GM20431 (cell line): ENCODE measurements at regions not wholly inside any gene's neighbourhood (a gene's known extent, or its start where the extent isn't known, plus 50 kb on each side); places are given as distances from the start of the nearest gene placed in this dataset.
"Not testable (repeated sequence)": the region's sequence is repeated elsewhere in the genome, so short reads cannot be mapped to it uniquely, and the experiment has no call there.

ENCODE experiments used
- in situ Hi-C: fragments of 300-500 bp; cut with MseI, MboI; formaldehyde crosslinking; loops from one replicate; pipeline ENCODE4 v1.15.0; 2020; ENCODE audit warnings: low sequenced_read_pairs; ENCODE audit not compliant: unreplicated experiment

DNA sequence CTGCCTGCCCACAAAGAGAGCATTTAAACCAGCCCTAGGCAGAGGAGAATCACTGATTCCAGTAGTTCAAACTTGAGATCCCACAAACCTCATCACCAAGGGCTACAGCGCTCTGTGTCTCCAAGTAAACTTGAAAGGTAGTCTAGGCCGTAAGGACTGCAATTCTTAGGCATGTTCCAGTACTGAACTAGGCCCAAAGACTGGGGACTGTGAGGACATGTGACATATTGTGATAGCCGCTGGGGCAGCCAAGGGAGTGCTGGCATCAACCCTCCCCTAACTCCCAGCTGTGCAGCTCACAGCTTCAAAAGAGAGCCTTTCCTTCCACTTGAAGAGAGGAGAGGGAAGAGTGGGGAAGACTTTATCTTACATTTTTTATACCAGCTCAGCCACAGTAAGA is 291.0 kb upstream of the PRR16 start:
- in situ Hi-C loops, result no loop called here

GRCh38 chr5:120174089-120174488 is 290.0 kb upstream of the PRR16 start:
- in situ Hi-C loops, result no loop called here

DNA sequence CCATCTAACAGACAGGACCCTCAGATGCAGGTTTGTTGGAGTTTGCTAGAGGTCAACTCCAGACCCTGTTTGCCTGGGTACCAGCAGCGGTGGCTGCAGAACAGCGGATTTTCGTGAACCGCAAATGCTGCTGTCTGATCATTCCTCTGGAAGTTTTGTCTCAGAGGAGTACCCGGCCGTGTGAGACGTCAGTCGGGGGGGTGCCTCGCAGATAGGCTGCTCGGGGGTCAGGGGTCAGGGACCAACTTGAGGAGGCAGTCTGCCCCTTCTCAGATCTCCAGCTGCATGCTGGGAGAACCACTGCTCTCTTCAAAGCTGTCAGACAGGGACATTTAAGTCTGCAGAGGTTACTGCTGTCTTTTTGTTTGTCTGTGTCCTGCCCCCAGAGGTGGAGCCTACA is 282.9 kb upstream of the PRR16 start:
- in situ Hi-C loops, result not testable (repeated sequence)

DNA sequence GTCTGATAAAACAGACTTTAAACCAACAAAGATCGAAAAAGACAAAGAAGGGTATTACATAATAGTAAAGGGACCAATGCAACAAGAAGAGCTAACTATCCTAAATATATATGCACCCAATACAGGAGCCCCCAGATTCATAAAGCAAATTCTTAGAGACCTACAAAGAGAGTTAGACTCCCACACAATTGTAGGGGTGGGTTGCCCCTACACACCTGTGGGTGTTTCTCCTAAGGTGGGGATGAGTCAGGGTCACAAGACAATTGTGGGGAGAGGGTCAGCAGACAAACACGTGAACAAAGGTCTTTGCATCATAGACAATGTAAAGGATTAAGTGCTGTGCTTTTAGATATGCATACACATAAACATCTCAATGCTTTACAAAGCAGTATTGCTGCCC is 269.4 kb upstream of the PRR16 start:
- in situ Hi-C loops, result not testable (repeated sequence)

DNA sequence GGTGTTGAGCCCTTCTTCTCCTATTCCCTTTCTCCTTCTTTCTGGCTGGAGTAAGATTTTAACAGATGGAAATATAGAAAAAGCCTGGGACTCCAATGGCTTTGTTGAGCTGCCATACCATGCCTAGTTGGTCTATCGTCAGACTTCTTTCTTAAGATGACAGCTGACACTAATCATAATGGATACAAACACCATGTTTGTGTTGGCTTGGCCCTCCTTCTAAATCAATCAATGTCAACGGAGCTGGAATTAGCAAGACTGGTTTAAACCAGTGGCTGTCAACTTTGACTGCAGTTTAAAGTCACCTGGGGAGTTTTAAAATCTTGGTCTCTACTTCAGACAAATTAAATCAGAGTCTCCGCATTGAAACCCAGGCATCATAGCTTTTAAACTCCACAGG is 264.5 kb upstream of the PRR16 start:
- in situ Hi-C loops, result no loop called here

DNA sequence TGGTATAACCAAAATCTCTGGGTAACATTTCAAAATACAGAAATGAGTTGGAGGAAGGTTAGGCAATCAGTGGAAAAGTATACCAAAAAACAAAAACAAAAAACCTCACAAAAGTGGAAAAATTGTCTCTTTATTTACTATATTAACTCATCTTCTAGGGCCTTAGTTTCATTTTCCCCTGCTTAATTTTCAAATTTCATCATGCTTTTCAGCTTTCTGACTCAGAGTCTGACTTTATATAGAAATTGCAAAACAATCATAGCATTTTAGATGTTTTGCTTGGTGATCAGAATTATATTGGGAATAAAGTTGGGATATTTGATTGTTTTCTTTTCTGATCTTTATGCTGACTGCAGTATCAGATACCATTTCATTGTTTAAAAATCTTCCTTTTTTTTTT is 257.0 kb upstream of the PRR16 start:
- in situ Hi-C loops, result no loop called here

GRCh38 chr5:120217001-120217400 is 247.1 kb upstream of the PRR16 start:
- in situ Hi-C loops, result no loop called here

- in situ Hi-C loops, result no loop called here
These were observed 244.1 kb upstream of the PRR16 start for GRCh38 chr5:120219988-120220387.

DNA sequence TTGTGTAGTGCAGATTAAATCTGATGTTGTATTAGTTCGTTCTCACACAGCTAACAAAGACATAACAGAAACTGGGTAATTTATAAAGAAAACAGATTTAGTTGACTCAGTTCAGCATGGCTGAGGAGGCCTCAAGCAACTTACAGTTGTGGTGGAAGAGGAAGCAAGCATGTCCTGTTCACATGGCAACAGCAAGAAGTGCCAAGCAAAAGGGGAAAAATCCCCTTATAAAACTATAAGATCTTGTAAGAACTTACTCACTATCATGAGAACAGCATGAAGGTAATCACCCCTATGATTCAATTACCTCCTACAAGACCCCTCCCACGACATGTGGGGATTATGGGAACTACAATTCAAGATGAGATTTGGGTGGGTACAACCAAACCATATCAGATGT is 238.6 kb upstream of the PRR16 start:
- in situ Hi-C loops, result no loop called here

DNA sequence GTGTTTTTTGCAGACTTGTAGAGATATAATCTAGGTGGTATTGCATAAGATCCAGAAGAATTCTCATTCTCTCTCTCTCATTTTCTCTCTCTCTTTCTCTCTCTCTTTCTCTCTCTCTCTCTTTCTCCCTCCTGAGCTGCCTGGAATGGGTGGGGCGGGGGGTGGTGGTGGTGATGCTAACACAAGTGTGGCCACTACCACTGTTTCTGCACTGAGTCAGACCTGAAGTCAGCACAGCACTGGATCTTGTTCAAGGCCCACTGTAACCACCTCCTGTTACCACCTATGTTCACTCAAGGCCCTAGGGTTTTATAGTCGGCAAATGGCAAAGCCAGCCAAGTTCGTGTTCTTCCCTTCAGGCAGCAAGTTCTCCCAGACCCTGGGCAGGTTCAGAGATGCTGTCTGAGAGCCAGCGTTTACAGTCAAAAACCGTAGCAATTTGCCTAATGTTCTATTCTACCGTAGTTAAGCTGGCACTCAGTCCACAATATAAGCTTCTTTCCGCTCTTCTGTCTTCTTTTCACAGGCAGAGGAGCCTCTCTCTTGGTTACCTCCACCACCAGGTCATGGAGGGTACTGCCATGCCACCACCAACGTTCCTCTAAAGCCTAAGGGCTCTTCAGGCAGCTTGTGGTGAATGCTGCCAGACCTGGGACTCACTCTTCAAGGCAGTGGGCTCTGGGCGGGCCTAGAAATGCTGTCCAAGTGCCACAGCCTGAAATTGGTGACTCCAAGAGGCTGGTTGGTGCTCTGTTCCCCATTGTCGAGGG is 235.7 kb upstream of the PRR16 start:
- in situ Hi-C loops, result no loop called here

- in situ Hi-C loops, result no loop called here
These were observed 235.1 kb upstream of the PRR16 start for GRCh38 chr5:120229036-120229435.

- in situ Hi-C loops, result no loop called here
These were observed 232.5 kb upstream of the PRR16 start for GRCh38 chr5:120231563-120231962.

DNA sequence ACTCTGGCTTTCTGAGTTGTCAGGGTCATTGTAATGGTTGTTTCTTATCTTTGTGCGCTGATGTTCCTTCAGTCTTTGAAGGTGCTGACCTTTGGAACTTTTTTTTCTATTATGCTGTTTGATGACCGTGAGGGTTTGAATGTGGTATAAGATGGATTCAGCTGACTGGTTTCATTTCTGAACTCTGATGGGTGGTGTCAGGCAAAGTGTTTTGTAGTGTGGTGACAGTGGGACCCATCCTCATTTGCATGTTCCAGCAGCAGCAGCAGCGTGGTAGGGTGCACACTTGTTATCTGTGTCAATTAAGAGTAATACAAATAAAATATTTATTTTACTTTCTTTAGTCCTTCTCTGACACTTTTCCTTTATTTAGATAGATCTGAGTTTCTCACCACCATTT is 227.7 kb upstream of the PRR16 start:
- in situ Hi-C loops, result no loop called here

- in situ Hi-C loops, result no loop called here
These were observed 225.0 kb upstream of the PRR16 start for GRCh38 chr5:120239086-120239485.

DNA sequence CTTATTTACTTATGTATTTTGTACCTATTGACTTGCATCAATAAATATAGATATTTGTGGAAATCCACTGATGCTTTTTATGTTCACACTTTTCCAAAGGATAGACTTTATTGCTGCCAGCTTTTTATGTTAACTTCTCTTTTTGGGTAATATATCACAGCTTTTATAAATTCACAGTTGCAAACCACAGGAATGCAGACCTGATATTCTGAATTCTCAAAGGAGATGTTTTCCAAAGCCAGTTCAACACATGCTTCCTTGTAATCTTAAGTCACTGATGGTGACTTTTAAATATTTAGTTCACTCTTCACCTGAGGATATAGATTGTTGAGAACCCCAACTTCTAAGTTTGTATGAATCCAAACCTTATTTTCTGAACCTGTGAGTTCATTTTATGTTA is 223.4 kb upstream of the PRR16 start:
- in situ Hi-C loops, result no loop called here

DNA sequence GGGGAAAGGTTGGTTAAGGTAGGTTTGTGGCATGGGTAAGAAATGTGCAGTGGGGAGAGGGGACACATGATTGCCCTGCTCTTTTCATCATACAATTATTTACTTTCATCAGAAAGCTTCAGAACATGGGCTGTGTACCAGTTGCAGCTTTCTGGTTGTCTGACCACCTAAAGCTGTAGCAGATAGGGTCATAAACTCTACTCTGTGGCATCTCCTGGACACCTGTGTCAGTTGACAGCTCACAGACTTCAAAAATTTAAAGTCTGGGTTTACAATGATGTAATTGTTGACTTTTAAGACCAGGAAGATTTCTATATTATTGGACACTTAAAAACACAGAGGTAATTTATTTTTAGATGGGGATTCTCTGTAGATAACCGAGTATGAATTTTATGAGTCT is 222.7 kb upstream of the PRR16 start:
- in situ Hi-C loops, result no loop called here

DNA sequence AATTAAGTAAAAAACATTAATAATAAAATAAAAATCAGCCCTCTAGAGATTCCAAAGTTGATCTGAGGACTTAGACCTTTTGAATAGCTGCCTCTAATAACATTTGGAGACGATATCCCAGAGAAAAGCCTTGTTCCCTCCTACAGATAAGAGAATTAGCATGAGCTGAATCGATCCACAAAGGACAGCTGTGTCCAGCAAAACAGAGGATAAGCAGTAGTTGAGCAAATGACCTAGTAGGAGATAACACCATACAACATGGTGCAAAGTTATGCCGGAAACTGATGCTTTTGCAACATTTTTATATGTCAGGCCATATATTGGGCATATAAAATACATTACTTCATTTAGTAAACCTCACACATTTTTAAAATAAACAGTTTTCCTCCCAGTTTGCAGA is 212.2 kb upstream of the PRR16 start:
- in situ Hi-C loops, result no loop called here

DNA sequence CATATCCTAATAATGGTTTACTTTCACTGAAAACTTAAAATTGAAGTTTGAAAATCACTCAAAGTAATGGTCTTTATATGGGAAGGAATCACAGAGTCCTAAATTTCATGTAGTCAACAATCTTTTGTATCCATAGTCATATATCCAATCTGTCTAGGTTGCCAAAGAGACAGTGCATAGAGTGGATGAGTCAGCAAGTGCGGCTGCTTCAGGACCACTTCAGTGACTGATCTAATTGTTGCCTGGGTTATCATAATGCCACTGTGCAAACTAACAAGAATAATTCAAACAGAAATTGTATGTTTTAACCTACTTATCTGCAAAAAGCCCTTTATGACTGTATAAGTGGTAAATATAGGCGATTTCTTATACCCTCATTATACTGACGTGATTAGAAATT is 211.3 kb upstream of the PRR16 start:
- in situ Hi-C loops, result no loop called here

DNA sequence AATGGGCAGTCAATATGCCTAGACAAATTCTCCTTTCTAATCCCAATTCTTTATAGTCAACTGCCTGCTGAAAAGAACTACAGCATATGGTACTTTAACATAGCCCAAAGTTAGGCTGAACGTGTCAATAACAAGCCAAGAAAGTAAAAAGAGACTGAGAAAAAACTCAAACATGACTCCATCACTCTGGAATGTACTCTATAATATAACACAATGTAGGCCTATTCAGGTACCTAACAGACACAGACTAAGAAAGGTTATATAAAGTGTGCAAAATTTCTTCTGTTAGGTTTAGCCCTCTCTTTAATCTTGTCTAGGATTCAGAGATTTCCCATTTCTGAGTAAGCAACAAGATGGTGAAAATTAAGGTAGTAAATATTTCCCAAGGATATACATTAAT is 209.7 kb upstream of the PRR16 start:
- in situ Hi-C loops, result no loop called here

DNA sequence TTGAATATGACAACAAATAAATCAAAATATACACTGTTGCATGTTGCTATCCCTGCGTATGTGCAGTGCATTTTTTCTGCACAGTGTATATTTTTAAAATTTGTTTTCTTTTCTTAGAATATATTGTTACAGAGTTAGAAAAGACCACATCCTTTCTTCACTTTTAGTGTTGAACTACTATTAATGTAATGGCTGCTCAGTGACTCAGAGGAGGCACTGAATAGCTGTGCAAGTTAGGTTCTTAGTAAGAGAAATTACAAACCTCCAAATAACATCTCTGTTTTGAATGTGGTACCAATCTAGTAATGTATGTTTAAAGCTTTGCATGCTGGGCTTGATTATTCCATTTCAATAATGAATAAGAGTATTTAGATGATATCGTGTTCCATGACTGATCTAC is 208.9 kb upstream of the PRR16 start:
- in situ Hi-C loops, result no loop called here

DNA sequence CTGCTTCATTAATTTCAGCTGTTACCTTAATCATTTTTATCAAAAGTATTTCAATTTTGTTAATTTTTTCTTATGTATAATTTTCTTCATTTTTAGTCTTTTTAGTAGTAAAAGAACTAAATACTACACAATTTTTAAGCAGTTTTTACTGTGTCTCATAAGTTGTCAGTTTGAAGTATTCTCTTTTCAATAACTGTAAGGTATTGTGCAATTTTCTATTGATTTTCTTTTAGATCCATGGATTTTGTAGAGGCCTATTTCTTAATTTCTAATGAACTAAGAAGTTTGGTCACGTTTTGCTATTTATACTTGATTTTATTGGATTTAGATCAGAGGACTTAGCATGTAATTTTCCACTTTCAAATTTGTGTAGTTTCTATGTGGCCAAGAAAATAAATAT is 207.7 kb upstream of the PRR16 start:
- in situ Hi-C loops, result no loop called here

DNA sequence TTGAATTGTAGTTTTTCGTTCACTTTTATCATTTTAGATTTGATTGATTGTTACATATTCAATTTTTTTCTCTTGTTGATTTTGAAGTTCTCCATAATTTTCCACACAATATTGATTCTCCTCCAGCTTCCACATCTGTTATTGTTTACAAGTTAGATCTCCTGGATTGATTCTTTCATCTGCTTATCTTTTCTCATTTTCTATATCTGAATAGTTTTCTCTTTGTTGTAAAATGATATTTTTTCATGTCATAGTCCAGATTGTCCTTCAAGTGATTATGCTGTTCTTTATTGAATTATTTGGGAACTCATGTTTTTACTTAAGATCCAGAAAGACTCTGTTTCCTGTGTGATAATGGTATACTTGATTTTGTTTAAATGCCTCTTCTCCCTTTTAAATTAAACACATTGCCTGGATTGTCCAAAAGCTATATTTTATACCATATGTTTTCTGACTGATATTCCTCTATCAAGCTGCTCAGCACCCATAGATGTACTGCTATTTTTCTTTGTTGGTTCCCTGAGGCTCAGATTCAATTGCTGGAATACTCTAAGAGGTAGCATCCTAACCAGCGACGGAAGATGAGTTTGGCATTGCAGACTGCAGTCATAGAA is 206.6 kb upstream of the PRR16 start:
- in situ Hi-C loops, result no loop called here
